NT2/D1 (cell line): ENCODE measurements at regions not wholly inside any gene's neighbourhood (a gene's known extent, or its start where the extent isn't known, plus 50 kb on each side); places are given as distances from the start of the nearest gene placed in this dataset.

Source experiments
- SUZ12 ChIP-seq: IDR thresholded peaks from 2 replicates; pipeline ENCODE4 v1.6.1; 2011; ENCODE audit not compliant: insufficient read length, insufficient read depth; ENCODE audit errors: extremely low read depth
- YY1 ChIP-seq: IDR thresholded peaks from 2 replicates; pipeline ENCODE4 v1.6.1; 2011; ENCODE audit not compliant: insufficient read length, insufficient read depth
- ZNF274 ChIP-seq: IDR thresholded peaks from 2 replicates; pipeline ENCODE4 v1.6.1; 2011; ENCODE audit warnings: mild to moderate bottlenecking, low read depth, low read length

GRCh38 chr5:39870137-39870536, 445.4 kb upstream of the DAB2 start:
- TF ChIP-seq SUZ12 (no peak), ZNF274 (no peak), YY1 (no peak)
